OCI-LY1 (cell line): ENCODE measurements at regions not wholly inside any gene's neighbourhood (a gene's known extent, or its start where the extent isn't known, plus 50 kb on each side); places are given as distances from the start of the nearest gene placed in this dataset.

Source experiments
- H2AFZ ChIP-seq: fragments of 200-600 bp; sonication (generic), shearing (Covaris generic); 2 replicates; pipeline ENCODE4 v1.6.0; 2014; ENCODE audit warnings: antibody characterized with exemption, mild to moderate bottlenecking, low read length
- H3F3A ChIP-seq: fragments of 200-600 bp; sonication (generic), shearing (Covaris generic); 2 replicates; pipeline ENCODE4 v1.6.0; 2014; ENCODE audit warnings: mild to moderate bottlenecking, antibody characterized with exemption, low read length, moderate library complexity; ENCODE audit not compliant: insufficient read depth
- H3K27ac ChIP-seq: fragments of 200-600 bp; sonication (generic); 2 replicates; pipeline ENCODE4 v1.5.1; 2014; ENCODE audit warnings: low read length, mixed run types, mild to moderate bottlenecking, low read depth; ENCODE audit not compliant: poor library complexity, severe bottlenecking
- H3K27me3 ChIP-seq: fragments of 200-600 bp; sonication (generic); 2 replicates; pipeline ENCODE4 v1.6.0; 2014; ENCODE audit warnings: antibody characterized with exemption, mild to moderate bottlenecking, low read length, moderate library complexity; ENCODE audit not compliant: insufficient read depth
- H3K36me3 ChIP-seq: fragments of 200-600 bp; sonication (generic); 2 replicates; pipeline ENCODE4 v1.6.1; 2014; ENCODE audit warnings: mild to moderate bottlenecking, antibody characterized with exemption, low read length, moderate library complexity, mixed read lengths; ENCODE audit not compliant: insufficient read depth
- H3K4me1 ChIP-seq: fragments of 200-600 bp; sonication (generic); 2 replicates; pipeline ENCODE4 v1.5.1; 2014; ENCODE audit warnings: mild to moderate bottlenecking, low read length, moderate library complexity; ENCODE audit not compliant: insufficient read depth, severe bottlenecking
- H3K4me2 ChIP-seq: fragments of 200-600 bp; sonication (generic), shearing (Covaris generic); 2 replicates; pipeline ENCODE4 v1.6.1; 2014; ENCODE audit warnings: low read length
- H3K4me3 ChIP-seq: fragments of 200-600 bp; sonication (generic); 2 replicates; pipeline ENCODE4 v1.5.1; 2014; ENCODE audit warnings: low read length, low read depth, mild to moderate bottlenecking, mixed read lengths; ENCODE audit not compliant: poor library complexity, severe bottlenecking
- H3K79me2 ChIP-seq: fragments of 200-600 bp; shearing (Covaris generic); 2 replicates; pipeline ENCODE4 v1.6.1; 2016; ENCODE audit warnings: mixed run types, low read length, mixed read lengths; ENCODE audit not compliant: insufficient read depth
- H3K9ac ChIP-seq: fragments of 200-600 bp; sonication (generic), shearing (Covaris generic); 2 replicates; pipeline ENCODE4 v1.6.1; 2014; ENCODE audit warnings: mild to moderate bottlenecking, low read length, mixed read lengths
- H3K9me2 ChIP-seq: fragments of 200-600 bp; sonication (generic), shearing (Covaris generic); 2 replicates; pipeline ENCODE4 v1.6.1; 2014; ENCODE audit warnings: low read depth, mild to moderate bottlenecking, low read length, mixed read lengths
- H3K9me3 ChIP-seq: fragments of 200-600 bp; shearing (Covaris generic); 2 replicates; pipeline ENCODE4 v1.6.1; 2014; ENCODE audit warnings: low read length, mixed read lengths
- H4K20me1 ChIP-seq: fragments of 200-600 bp; sonication (generic), shearing (Covaris generic); 2 replicates; pipeline ENCODE4 v1.6.0; 2016; ENCODE audit warnings: mild to moderate bottlenecking, low read length; ENCODE audit not compliant: insufficient read depth
- EZH2 ChIP-seq: fragments of 200-600 bp; sonication (generic), shearing (Covaris generic); IDR thresholded peaks from 2 replicates; pipeline ENCODE4 v1.8.0; 2017; ENCODE audit warnings: borderline replicate concordance, mixed run types, mild to moderate bottlenecking, antibody characterized with exemption, low read length, moderate library complexity, mixed read lengths
- TF ChIP-seq, protein P1 (sequence below): fragments of 200-600 bp; sonication (generic), shearing (Covaris generic); IDR thresholded peaks from 2 replicates; pipeline ENCODE4 v1.5.1; 2017; ENCODE audit warnings: mild to moderate bottlenecking, antibody characterized with exemption, low read length, moderate library complexity, mixed read lengths

DNA sequence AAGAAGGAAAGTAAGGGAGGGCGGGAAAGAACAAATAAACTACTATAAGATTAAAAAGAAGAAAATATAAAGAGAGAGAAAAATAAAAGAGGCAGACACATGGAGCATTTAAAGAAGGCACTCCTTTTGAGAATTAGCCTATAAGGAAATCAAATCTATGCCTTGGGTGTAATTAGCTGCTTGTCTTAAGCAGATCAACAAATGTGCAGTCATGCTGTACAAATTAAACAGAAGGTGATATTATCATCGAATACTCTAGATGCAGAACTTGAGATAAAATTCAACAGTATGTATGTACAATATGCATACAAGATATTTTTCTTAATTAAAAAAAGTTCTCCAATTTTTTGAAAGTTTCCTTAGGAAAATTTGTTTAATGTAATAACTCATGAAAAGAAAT is 623.0 kb upstream of the CHORDC1 start:
- no peaks in the 10 kb centered on the region for H3K36me3 ChIP-seq
- no peaks in the 10 kb centered on the region for H3K9me3 ChIP-seq
- TF ChIP-seq EZH2 = no peak
- H3K9me2 ChIP-seq = no peaks in the 10 kb centered on the region
- no peaks in the 10 kb centered on the region for H3K79me2 ChIP-seq
- H3F3A ChIP-seq = no peaks in the 10 kb centered on the region
- H3K9ac ChIP-seq = no peak overlapping the region
- no peak overlapping the region for H3K4me3 ChIP-seq
- no peak overlapping the region for H2AFZ ChIP-seq
- H3K4me1 ChIP-seq = no peaks in the 10 kb centered on the region
- no peaks in the 10 kb centered on the region for H3K27me3 ChIP-seq
- no peak overlapping the region for H3K4me2 ChIP-seq
- no peaks in the 10 kb centered on the region for H4K20me1 ChIP-seq
- no peak overlapping the region for H3K27ac ChIP-seq

DNA sequence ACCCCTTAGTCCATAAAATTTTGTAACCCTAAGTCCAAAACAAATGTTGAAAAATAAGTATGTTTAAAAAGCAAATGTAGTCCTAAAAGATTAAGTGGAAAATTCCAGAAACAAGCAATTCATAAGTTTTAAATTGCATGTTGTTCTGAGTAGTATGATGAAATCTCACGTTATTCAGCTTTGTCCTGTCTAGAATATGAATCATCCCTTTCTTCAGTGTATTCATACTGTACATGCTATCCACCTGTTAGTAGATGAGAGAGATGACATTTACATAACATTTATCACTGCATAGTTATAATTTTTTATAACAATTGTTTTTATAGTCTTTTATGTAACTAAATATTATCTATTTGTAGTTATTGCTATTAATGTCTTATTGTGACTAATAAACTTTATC is 622.3 kb upstream of the CHORDC1 start:
- H3K9me2 ChIP-seq = no peaks in the 10 kb centered on the region
- no peaks in the 10 kb centered on the region for H3K79me2 ChIP-seq
- H3K4me3 ChIP-seq = no peak overlapping the region
- no peaks in the 10 kb centered on the region for H3K36me3 ChIP-seq
- no peak overlapping the region for H3K4me2 ChIP-seq
- no peak overlapping the region for H2AFZ ChIP-seq
- H3K9me3 ChIP-seq = no peaks in the 10 kb centered on the region
- no peak overlapping the region for H3K27ac ChIP-seq
- no peaks in the 10 kb centered on the region for H3K27me3 ChIP-seq
- no peak for TF ChIP-seq EZH2
- TF ChIP-seq, protein P1, sequence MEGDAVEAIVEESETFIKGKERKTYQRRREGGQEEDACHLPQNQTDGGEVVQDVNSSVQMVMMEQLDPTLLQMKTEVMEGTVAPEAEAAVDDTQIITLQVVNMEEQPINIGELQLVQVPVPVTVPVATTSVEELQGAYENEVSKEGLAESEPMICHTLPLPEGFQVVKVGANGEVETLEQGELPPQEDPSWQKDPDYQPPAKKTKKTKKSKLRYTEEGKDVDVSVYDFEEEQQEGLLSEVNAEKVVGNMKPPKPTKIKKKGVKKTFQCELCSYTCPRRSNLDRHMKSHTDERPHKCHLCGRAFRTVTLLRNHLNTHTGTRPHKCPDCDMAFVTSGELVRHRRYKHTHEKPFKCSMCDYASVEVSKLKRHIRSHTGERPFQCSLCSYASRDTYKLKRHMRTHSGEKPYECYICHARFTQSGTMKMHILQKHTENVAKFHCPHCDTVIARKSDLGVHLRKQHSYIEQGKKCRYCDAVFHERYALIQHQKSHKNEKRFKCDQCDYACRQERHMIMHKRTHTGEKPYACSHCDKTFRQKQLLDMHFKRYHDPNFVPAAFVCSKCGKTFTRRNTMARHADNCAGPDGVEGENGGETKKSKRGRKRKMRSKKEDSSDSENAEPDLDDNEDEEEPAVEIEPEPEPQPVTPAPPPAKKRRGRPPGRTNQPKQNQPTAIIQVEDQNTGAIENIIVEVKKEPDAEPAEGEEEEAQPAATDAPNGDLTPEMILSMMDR = no peak
- no peak overlapping the region for H3K9ac ChIP-seq
- H3K4me1 ChIP-seq = no peaks in the 10 kb centered on the region
- H4K20me1 ChIP-seq = no peaks in the 10 kb centered on the region
- no peaks in the 10 kb centered on the region for H3F3A ChIP-seq

DNA sequence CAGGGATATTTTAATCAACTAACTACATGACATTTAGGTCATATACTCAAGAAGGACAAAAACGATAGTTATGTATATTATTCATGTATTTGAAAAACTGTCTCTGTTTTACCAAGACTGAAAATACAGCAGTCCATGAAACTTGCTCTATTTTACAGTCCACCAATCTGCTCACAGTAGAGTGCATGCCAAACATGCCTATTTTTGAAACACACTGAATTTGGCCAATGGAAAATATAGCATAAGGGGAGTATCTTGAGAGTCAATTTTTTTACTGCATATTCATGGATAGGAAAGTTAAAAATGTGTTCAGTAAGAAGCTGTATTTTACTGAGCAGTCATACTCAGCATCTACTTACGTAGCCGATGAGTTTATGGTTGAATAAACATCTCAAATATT is 621.2 kb upstream of the CHORDC1 start:
- Histone ChIP-seq H3K4me2 (no peak overlapping the region), H3K27ac (no peak overlapping the region), H3K9ac (no peak overlapping the region), H3K36me3 (no peaks in the 10 kb centered on the region), H3K9me2 (no peaks in the 10 kb centered on the region), H3F3A (no peaks in the 10 kb centered on the region), H3K27me3 (no peaks in the 10 kb centered on the region), H2AFZ (no peak overlapping the region), H3K4me1 (no peaks in the 10 kb centered on the region), H3K4me3 (no peak overlapping the region), H3K9me3 (no peaks in the 10 kb centered on the region), H4K20me1 (no peaks in the 10 kb centered on the region), H3K79me2 (no peaks in the 10 kb centered on the region)
- no peak for TF ChIP-seq EZH2
- TF ChIP-seq, protein P1 = no peak

DNA sequence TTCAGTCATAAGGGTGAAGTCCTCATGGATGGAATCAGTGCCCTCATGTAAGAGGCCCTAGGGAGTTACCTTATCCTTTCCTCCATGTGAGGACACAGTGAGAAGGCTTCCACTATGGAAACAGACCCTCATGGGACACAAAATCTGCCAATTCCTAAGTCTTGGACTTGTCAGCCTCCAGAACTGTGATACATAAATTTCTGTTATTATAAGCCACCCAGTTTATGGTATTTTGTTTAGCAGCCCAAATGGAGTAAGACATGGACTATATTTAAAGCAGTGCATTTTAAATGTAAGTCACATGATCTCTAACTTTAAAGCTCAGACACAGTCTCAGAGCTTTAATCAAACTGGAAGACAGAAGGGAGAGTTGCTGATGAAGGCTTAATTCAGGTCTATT is 619.8 kb upstream of the CHORDC1 start:
- no peak overlapping the region for H3K27ac ChIP-seq
- H3K4me2 ChIP-seq = no peak overlapping the region
- no peaks in the 10 kb centered on the region for H3K9me3 ChIP-seq
- no peak overlapping the region for H2AFZ ChIP-seq
- H3K79me2 ChIP-seq = no peaks in the 10 kb centered on the region
- no peaks in the 10 kb centered on the region for H3F3A ChIP-seq
- H3K36me3 ChIP-seq = no peaks in the 10 kb centered on the region
- H3K4me1 ChIP-seq = no peaks in the 10 kb centered on the region
- TF ChIP-seq, protein P1 = no peak
- TF ChIP-seq EZH2 = no peak
- no peaks in the 10 kb centered on the region for H3K27me3 ChIP-seq
- no peaks in the 10 kb centered on the region for H4K20me1 ChIP-seq
- H3K9me2 ChIP-seq = no peaks in the 10 kb centered on the region
- no peak overlapping the region for H3K9ac ChIP-seq
- no peak overlapping the region for H3K4me3 ChIP-seq
